Hematopoietic multipotent progenitor cell treated with erythropoietin and hydrocortisone succinate and interleukin-3 and kit ligand, for 8 days (in vitro differentiated cells): ENCODE measurements at regions not wholly inside any gene's neighbourhood (a gene's known extent, or its start where the extent isn't known, plus 50 kb on each side); places are given as distances from the start of the nearest gene placed in this dataset.

Experiments used
- DNase-seq: peaks from one replicate; pipeline ENCODE4 v3.0.0-alpha.2; 2015

GRCh38 chr12:88665071-88665470 lies 84.8 kb upstream of the KITLG start:
- DNase-seq: no peak

GRCh38 chr12:88662961-88663360 lies 82.7 kb upstream of the KITLG start:
- no peak for DNase-seq

DNA sequence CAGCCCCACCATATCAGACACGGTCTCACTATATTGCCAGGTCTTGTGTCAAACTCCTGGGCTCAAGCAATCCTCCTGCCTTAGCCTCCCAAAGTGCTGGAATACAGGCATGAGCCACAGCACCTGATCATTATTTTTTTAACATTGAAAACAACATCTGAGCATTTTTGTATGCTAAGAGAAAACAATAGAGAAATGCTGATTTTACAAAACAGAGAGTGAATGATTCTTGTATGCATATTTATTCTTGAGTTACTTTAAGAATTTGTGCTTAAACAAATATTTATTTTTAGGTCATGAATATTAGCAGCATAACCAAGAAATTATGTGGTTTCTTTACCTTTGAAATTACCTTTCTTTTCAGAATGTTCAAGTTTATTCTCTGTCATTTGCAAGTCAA lies 81.8 kb upstream of the KITLG start:
- DNase-seq: no peak

GRCh38 chr12:88658009-88658408 lies 77.7 kb upstream of the KITLG start:
- no peak for DNase-seq

DNA sequence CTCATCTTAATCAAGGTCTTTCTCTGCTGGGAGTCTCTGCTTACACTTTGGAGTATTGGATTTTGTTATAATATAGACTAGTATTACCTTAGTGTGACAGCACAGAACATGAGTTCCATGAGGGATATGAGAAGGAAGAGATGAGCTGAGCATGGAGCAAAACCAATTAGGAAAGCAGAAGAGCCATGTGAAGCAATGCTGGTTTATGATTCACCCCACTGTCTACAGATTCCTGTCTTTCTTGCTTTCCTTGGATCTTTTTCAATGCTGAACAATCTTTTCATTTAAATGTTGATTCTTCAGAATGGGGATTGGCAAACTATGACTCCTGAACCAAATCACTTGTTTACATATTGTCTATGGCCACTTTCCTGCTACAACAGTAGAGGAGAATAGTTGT lies 70.4 kb upstream of the KITLG start:
- DNase-seq: no peak

DNA sequence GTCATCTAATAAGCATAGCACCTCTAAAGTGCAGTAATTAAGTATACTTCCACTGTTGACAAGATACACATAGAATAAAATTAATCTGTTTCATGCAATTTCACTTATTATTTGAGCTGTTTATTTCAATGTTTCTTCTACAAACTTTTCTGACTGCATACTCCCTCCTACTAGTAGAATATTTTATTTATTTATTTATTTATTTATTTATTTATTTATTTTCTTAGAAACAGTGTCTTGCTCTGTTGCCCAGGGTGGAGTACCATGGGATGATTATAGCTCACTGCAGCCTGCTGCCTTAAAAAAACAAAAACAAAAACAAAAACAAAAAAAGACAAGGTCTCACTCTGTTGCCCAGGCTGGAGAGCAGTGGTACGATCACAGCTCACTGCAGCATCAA lies 68.4 kb upstream of the KITLG start:
- no peak for DNase-seq

DNA sequence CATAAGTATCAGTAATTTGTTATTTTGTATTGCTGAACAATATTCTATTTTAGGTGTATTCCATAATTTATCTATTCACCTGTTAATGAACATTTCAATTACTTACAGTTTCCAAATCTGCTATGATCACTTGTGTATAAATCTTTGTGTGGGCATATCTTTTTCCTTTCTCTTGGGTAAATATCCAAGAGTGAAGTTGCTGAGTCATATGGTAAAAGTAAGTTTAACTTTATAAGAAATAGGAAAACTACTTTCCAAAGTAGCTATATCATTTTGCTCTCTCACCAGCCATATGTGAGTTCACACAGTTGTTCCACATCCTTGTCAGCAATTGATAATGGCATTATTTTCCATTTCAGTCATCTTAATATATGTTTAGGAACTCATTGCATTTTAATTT lies 66.6 kb upstream of the KITLG start:
- no peak for DNase-seq

DNA sequence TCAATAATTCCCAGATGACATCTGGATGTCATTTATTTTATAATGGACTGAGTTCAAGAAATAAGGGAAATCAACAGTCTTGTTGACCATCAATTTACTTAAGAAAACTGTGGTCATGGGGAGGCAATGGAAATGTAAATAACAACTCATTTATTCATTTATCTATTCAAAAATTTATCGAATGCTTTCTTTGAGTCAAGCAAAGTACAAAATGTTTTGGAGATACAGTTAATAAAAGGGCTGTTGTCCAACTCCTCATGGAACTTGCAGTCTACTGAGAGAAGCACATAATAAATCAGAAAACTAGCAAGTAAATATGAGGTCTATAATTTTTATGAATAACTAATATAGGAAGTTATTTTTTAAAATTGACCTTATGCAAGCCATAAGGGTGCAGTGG lies 65.5 kb upstream of the KITLG start:
- DNase-seq: no peak

- no peak for DNase-seq
Observed at GRCh38 chr12:88644946-88645702, 64.9 kb upstream of the KITLG start.

- DNase-seq: no peak
Observed at GRCh38 chr12:88643685-88644084, 63.4 kb upstream of the KITLG start.

DNA sequence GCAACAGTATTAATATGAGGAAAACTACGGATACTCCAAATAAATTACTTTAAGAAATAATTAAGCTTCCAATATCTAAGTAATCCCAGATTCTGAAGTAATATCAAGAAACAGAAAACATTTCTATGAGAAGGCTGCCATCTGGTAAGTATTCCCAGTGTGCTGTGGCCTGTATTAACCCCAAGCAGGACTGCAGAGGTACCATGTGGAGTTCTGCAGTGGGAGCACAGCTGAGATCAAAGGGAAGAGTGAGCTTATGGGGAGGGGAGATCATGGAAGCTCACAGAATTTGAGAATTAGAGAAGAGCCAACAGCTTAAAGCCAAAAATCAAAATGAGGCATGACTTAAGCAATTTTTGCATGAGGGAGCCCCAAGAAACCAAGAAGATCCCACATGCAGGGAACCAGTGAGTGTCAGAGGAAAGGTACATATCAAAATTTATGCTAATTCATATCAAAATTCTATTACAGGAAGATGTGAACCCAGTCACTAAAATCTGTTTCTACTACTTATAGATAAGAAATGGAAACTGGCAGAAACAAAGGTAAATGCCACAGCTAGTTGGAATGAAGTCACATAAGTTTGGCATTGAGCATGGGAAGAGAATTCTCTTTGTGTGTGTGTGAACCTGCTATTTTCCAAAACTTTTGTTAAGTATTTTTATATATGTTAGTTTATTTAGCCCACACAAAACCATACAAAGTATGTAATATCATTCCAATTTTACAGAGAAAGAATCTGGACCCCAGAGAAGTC lies 62.6 kb upstream of the KITLG start:
- DNase-seq: no peak

DNA sequence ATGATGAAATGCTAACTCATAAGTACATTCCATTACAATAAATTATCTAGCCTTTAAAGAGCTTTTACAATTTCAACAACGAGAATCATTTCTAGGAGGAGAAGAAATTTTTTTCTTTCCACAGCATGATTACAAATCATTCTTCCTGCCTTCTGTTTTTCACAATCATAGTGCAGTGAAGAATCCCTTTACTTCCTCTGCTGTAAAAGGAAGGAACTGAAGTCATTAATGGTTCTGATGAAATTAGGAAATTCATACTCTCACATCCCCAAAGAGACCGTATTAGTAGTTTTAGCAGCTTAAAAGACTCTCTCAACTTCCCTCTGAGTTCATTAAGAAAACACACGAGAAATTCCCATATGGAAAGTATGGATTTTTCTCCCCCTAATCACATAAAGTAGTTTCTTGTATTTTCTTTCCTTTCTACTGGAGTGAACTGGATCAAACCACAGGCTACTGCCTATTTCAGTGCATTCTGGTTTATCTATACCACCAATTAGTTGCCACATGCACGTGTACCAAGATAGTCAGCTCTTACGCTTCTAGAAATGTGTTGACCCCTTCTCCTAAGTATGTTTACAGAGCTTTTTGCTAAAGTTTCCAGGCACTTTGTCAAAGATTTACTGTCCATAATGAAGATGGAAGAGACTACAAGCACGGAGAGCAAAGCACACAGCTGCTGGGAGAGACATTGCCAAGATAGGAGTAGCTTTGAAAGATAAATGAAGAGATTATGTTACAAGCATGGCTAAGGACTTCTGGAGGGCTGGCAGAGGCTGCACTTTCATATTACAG lies 58.9 kb upstream of the KITLG start:
- no peak for DNase-seq

DNA sequence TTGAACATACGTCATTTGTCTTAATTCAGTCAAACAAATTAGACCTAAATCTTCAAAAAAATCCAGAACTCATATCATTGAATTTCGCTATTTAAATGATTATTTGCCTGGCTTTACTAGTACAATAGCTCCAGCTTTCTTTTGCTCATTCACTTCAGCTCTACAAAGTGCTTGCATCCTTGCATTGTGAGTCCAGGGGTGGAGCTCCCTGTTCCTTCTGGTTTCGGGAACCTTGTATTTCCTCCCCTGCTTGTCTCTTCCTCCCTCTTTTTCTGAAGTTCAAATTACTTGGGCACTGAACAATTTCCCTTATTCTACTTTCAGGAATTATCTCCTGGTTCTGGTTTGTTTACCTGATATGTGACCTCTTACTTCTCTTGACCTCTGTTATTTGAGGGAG lies 58.1 kb upstream of the KITLG start:
- no peak for DNase-seq

DNA sequence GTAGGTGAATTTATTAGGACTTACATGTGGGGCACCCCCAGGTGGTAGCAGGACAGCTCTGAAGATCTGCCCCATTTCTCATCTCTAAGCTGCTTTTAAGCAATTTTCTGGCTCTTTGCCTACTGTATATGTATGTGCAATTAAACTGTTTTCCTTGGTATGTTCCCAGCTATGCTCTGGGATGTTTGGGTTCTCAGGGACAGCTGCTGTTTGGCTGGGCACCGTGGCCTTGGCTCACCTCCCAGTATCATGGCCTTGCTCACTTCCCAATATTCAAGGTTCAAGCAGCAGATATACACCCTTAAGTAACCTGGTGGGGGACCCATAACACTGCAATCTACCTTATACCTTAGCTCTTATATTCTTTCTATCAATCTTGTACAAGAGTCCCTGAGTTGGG lies 53.7 kb upstream of the KITLG start:
- DNase-seq: no peak

DNA sequence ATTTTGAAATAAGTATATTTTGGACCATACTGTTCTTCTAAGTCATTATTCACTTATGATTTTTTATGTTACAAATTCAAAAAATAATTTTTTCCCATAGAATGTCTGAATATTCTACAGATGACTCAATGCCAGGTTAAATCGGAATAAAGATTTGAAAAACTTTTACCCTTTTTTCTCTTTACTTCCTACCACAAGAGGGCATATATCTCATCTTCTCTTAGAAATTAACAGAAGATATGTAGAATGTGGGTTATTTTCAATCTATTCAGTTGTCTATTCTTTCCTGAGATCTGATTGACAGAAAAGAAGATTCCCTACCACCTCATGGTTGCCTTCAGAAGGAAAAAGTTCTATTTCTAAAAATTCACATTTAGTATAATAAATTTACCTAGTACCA lies 53.0 kb upstream of the KITLG start:
- DNase-seq: no peak

- no peak for DNase-seq
Observed at GRCh38 chr12:88630561-88630960, 50.3 kb upstream of the KITLG start.
